ENCODE measurements at regions not wholly inside any gene's neighbourhood (a gene's known extent, or its start where the extent isn't known, plus 50 kb on each side); places are given as distances from the start of the nearest gene placed in this dataset.

DNA sequence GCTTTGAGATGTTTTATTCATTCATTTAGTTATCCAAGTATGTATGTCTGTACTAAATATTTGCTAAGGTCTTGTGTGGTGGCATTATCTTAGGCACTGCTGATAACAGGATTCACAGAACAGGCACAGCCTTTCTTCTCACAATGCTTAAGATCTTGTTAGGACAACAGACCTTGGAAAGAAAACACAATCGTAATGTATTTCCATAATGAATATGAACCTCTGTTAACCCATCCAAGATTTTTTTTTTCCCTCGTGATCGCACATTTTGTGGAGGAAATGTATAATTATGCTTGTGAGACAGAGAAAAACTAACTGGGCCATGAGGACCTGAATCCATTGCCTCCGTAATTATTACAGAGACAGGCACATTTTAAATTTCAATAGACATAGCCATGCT, 121.9 kb downstream of the NPIPB5 start:
- no peak overlapping the region for H3K4me3 ChIP-seq (ENCODE audit: low read depth, low read length, poor library complexity, severe bottlenecking)
- no peaks in the 10 kb centered on the region for H3K36me3 ChIP-seq (ENCODE audit: insufficient read depth, low read length, poor library complexity, severe bottlenecking)
- H3K27me3 ChIP-seq (replicated peaks; ENCODE audit: insufficient read depth, low read depth, low read length, poor library complexity) = peaks cover 26% of the 10 kb centered on the region
- H3K9me3 ChIP-seq (ENCODE audit: low read depth, low read length, poor library complexity, severe bottlenecking) = no peaks in the 10 kb centered on the region
- DNase-seq (ENCODE audit: low spot score) = no peak
- no peaks in the 10 kb centered on the region for H3K4me1 ChIP-seq (ENCODE audit: insufficient read depth, low read length, poor library complexity, severe bottlenecking)
- ChIA-PET CTCF (no interaction called here), POLR2A (ENCODE audit: low non-redundant PET) (no interaction called here)
- no peak overlapping the region for H3K27ac ChIP-seq (ENCODE audit: low read depth, low read length, poor library complexity, severe bottlenecking)
- intact Hi-C loops (cut with micrococcal nuclease; ENCODE audit: unreplicated experiment) = no loop called here
- TF ChIP-seq EZH2 (IDR thresholded peaks at IDR 0.05; ENCODE audit: borderline replicate concordance, low read depth, low read length, poor library complexity, severe bottlenecking) = no peak
- TF ChIP-seq, protein P1, sequence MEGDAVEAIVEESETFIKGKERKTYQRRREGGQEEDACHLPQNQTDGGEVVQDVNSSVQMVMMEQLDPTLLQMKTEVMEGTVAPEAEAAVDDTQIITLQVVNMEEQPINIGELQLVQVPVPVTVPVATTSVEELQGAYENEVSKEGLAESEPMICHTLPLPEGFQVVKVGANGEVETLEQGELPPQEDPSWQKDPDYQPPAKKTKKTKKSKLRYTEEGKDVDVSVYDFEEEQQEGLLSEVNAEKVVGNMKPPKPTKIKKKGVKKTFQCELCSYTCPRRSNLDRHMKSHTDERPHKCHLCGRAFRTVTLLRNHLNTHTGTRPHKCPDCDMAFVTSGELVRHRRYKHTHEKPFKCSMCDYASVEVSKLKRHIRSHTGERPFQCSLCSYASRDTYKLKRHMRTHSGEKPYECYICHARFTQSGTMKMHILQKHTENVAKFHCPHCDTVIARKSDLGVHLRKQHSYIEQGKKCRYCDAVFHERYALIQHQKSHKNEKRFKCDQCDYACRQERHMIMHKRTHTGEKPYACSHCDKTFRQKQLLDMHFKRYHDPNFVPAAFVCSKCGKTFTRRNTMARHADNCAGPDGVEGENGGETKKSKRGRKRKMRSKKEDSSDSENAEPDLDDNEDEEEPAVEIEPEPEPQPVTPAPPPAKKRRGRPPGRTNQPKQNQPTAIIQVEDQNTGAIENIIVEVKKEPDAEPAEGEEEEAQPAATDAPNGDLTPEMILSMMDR (conservative IDR thresholded peaks at IDR 0.05; ENCODE audit: low read depth, low read length) = no peak
- BruUV-seq (replicated peaks) = no TSS peak

DNA sequence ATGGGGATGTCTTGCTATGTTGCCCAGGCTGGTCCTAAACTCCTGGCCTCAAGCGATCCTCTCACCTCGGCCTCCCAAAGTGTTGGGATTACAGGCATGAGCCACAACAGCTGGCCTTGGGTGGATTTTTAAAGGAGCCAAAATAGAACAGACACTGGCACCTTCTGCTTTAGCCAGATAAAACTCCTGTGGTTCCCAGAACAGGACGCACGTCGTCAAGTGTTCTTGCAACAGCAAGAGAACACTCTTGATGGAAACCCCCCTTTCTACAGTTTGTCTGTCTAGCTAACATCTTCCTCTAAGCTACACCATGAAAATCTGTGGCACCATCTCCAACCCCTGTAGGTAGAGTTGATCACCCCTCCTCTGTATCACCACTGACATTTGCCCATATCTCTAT, 122.6 kb downstream of the NPIPB5 start:
- CTCF ChIA-PET = no interaction called here
- intact Hi-C loops (cut with micrococcal nuclease; ENCODE audit: unreplicated experiment) = no loop called here

GRCh38 chr16:22633799-22634198, 123.1 kb downstream of the NPIPB5 start:
- no peak for DNase-seq (ENCODE audit: low spot score)
- ChIA-PET POLR2A (ENCODE audit: low non-redundant PET) (no interaction called here), CTCF (no interaction called here)
- no peaks in the 10 kb centered on the region for H3K4me1 ChIP-seq (ENCODE audit: insufficient read depth, low read length, poor library complexity, severe bottlenecking)
- no peaks in the 10 kb centered on the region for H3K9me3 ChIP-seq (ENCODE audit: low read depth, low read length, poor library complexity, severe bottlenecking)
- no peaks in the 10 kb centered on the region for H3K36me3 ChIP-seq (ENCODE audit: insufficient read depth, low read length, poor library complexity, severe bottlenecking)
- no peak overlapping the region for H3K27ac ChIP-seq (ENCODE audit: low read depth, low read length, poor library complexity, severe bottlenecking)
- H3K4me3 ChIP-seq (ENCODE audit: low read depth, low read length, poor library complexity, severe bottlenecking) = no peak overlapping the region
- intact Hi-C loops (cut with micrococcal nuclease; ENCODE audit: unreplicated experiment) = no loop called here
- TF ChIP-seq, protein P1 (conservative IDR thresholded peaks at IDR 0.05; ENCODE audit: low read depth, low read length) = no peak
- no peak for TF ChIP-seq EZH2 (IDR thresholded peaks at IDR 0.05; ENCODE audit: borderline replicate concordance, low read depth, low read length, poor library complexity, severe bottlenecking)
- no TSS peak for BruUV-seq (replicated peaks)
- H3K27me3 ChIP-seq (replicated peaks; ENCODE audit: insufficient read depth, low read depth, low read length, poor library complexity) = peaks cover 26% of the 10 kb centered on the region

More for the DNA sequence above, 122.6 kb downstream of the NPIPB5 start:
- no peaks in the 10 kb centered on the region for H3K36me3 ChIP-seq (ENCODE audit: insufficient read depth, low read length, poor library complexity, severe bottlenecking)
- no peak for DNase-seq (ENCODE audit: low spot score)
- TF ChIP-seq EZH2 (IDR thresholded peaks at IDR 0.05; ENCODE audit: borderline replicate concordance, low read depth, low read length, poor library complexity, severe bottlenecking) = no peak
- TF ChIP-seq, protein P1 (conservative IDR thresholded peaks at IDR 0.05; ENCODE audit: low read depth, low read length) = no peak
- no peaks in the 10 kb centered on the region for H3K9me3 ChIP-seq (ENCODE audit: low read depth, low read length, poor library complexity, severe bottlenecking)
- H3K27ac ChIP-seq (ENCODE audit: low read depth, low read length, poor library complexity, severe bottlenecking) = no peak overlapping the region
- POLR2A ChIA-PET (ENCODE audit: low non-redundant PET) = no interaction called here
- BruUV-seq (replicated peaks) = no TSS peak
- peaks cover 26% of the 10 kb centered on the region for H3K27me3 ChIP-seq (replicated peaks; ENCODE audit: insufficient read depth, low read depth, low read length, poor library complexity)
- no peak overlapping the region for H3K4me3 ChIP-seq (ENCODE audit: low read depth, low read length, poor library complexity, severe bottlenecking)
- H3K4me1 ChIP-seq (ENCODE audit: insufficient read depth, low read length, poor library complexity, severe bottlenecking) = no peaks in the 10 kb centered on the region

Measured in A673 (cell line).